GM10266 (cell line): ENCODE measurements at regions not wholly inside any gene's neighbourhood (a gene's known extent, or its start where the extent isn't known, plus 50 kb on each side); places are given as distances from the start of the nearest gene placed in this dataset.
"Not testable (repeated sequence)": the region's sequence is repeated elsewhere in the genome, so short reads cannot be mapped to it uniquely, and the experiment has no call there.

Source experiments
- DNase-seq: peaks from one replicate; pipeline ENCODE4 v3.0.0; 2012; ENCODE audit errors: extremely low spot score
- TF ChIP-seq, protein P1 (sequence below): IDR thresholded peaks from 2 replicates; pipeline ENCODE4 v1.5.1; 2012; ENCODE audit warnings: mild to moderate bottlenecking, low read depth; ENCODE audit not compliant: control insufficient read depth, insufficient read depth; ENCODE audit errors: missing control alignments

DNA sequence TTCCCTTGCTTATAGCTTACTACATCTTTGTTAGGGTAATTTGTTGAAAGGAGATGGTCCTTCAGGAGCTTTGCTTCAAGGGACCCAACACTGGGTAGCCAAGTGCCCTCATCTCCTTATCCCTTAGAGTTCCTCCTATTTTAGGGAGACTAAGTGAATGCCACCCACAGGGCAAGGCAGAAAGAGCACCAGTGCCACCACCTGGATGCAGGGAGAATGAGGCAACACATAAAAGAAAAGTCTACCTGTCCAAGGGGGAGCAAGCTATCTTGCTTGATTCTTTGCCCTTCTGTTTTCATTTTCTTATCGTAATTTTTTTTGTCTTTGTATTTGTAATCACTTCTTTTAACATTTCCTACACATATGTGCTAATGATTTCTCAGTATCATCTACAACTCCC lies 205.5 kb downstream of the NPR3 start:
- DNase-seq = no peak
- TF ChIP-seq, protein P1, sequence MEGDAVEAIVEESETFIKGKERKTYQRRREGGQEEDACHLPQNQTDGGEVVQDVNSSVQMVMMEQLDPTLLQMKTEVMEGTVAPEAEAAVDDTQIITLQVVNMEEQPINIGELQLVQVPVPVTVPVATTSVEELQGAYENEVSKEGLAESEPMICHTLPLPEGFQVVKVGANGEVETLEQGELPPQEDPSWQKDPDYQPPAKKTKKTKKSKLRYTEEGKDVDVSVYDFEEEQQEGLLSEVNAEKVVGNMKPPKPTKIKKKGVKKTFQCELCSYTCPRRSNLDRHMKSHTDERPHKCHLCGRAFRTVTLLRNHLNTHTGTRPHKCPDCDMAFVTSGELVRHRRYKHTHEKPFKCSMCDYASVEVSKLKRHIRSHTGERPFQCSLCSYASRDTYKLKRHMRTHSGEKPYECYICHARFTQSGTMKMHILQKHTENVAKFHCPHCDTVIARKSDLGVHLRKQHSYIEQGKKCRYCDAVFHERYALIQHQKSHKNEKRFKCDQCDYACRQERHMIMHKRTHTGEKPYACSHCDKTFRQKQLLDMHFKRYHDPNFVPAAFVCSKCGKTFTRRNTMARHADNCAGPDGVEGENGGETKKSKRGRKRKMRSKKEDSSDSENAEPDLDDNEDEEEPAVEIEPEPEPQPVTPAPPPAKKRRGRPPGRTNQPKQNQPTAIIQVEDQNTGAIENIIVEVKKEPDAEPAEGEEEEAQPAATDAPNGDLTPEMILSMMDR = no peak

GRCh38 chr5:32928761-32929160 lies 217.6 kb downstream of the NPR3 start:
- TF ChIP-seq, protein P1 = no peak
- DNase-seq = no peak

DNA sequence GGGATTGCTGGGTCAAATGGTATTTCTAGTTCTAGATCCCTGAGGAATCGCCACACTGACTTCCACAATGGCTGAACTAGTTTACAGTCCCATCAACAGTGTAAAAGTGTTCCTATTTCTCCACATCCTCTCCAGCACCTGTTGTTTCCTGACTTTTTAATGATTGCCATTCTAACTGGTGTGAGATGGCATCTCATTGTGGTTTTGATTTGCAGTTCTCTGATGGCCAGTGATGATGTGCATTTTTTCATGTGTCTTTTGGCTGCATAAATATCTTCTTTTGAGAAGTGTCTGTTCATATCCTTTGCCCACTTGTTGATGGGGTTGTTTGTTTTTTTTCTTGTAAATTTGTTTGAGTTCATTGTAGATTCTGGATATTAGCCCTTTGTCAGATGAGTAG lies 220.3 kb downstream of the NPR3 start:
- not testable (repeated sequence) for DNase-seq

- TF ChIP-seq, protein P1 = no peak
- DNase-seq = no peak
Observed at GRCh38 chr5:32932241-32932935, 221.3 kb downstream of the NPR3 start.

DNA sequence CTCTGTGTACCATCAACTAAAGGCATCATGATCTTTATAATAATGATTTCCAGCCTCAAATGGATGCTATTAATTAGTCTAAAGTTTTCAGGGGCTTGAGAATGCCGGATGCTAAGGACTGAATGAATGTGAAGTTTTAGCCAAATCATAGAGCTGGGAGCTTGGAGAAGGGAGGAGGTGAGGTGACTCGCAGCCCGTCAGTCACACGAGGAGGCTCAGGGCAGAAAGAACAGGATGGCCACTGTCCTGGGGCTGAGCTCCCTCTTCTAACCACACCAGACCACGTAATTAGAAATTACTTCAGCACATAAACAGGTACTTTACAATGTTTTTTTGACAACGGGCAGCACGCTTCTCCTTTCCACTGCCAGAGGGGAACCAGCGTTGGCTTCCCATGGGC lies 222.6 kb downstream of the NPR3 start:
- DNase-seq = no peak
- TF ChIP-seq, protein P1 = no peak

DNA sequence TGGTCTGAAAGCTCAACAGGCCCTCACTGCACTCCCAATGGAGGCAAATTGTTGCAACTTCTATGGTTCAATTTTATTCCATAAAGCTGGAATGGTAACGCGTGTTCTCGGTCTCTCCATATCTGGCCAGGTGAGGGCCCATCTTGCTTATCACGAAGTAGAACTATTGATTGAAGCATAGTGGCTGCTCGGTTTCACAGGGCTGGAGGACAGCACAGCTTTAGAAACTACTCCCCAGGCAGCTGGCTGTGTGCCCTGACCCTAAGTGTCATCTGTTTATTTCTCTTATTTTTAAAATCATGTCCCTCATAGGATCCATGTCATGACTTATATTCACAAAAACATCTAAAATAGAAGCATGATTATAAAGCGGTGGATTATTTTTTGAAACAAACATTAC lies 223.4 kb downstream of the NPR3 start:
- TF ChIP-seq, protein P1 = no peak

DNA sequence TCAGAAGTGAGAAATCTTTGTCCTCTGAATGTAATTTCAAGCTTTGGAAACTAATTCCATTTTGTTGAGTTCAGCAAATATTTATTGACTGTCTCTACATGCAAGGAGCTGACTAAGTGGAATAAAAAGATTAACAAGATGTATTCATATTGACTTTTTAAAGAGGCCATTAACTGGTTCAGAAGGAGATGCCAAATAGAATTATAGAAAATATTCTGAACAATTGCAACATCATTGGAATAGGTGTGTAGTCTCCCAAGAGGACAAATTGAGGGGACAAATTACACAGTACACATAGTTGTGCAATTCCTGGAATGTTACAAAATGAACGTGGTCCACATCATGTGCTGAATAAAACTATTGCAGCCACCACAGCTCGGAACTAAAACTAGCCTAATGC lies 224.2 kb downstream of the NPR3 start:
- TF ChIP-seq, protein P1 = no peak
- DNase-seq = no peak

More for the DNA sequence above, 223.4 kb downstream of the NPR3 start:
- no peak for DNase-seq

- DNase-seq = no peak
- TF ChIP-seq, protein P1 = no peak
Observed at GRCh38 chr5:32936329-32936728, 225.2 kb downstream of the NPR3 start.
